ENCODE measurements at regions not wholly inside any gene's neighbourhood (a gene's known extent, or its start where the extent isn't known, plus 50 kb on each side); places are given as distances from the start of the nearest gene placed in this dataset.

GRCh38 chr1:222924136-222924706 lies 109.4 kb downstream of the DISP1 start:
- no peaks in the 10 kb centered on the region for H3K9me3 ChIP-seq (ENCODE audit: low read depth)
- no peak overlapping the region for H2AFZ ChIP-seq (replicated peaks)
- no peak overlapping the region for H3K9ac ChIP-seq
- H3F3A ChIP-seq (ENCODE audit: low read depth), result peaks cover 5% of the 10 kb centered on the region
- DNase-seq (ENCODE audit: low spot score), result no peak
- Mint-ChIP-seq H3K4me1 (peaks cover 31% of the 10 kb centered on the region), H3K4me3 (no peak overlapping the region), H3K27me3 (ENCODE audit: insufficient read depth, low read depth) (no peaks in the 10 kb centered on the region), H3K36me3 (no peaks in the 10 kb centered on the region), H3K27ac (no peak overlapping the region), H3K9me3 (no peaks in the 10 kb centered on the region)
- no peaks in the 10 kb centered on the region for H3K27me3 ChIP-seq
- H4K20me1 ChIP-seq (ENCODE audit: low read depth), result no peaks in the 10 kb centered on the region
- H3K4me3 ChIP-seq, result no peak overlapping the region
- H3K79me2 ChIP-seq (ENCODE audit: low read depth), result no peaks in the 10 kb centered on the region
- H3K27ac ChIP-seq, result no peak overlapping the region
- H3K4me1 ChIP-seq, result peaks cover 33% of the 10 kb centered on the region
- TF ChIP-seq EZH2phosphoT487 (IDR thresholded peaks at IDR 0.05) (no peak), CTCF (IDR thresholded peaks at IDR 0.05) (no peak), EZH2 (IDR thresholded peaks at IDR 0.05) (no peak)
- H3K4me2 ChIP-seq, result no peak overlapping the region
- no peaks in the 10 kb centered on the region for H3K36me3 ChIP-seq

GRCh38 chr1:222926566-222926965 lies 111.7 kb downstream of the DISP1 start:
- H3K36me3 ChIP-seq, result no peaks in the 10 kb centered on the region
- H3K79me2 ChIP-seq (ENCODE audit: low read depth), result no peaks in the 10 kb centered on the region
- TF ChIP-seq EZH2 (IDR thresholded peaks at IDR 0.05) (no peak), CTCF (IDR thresholded peaks at IDR 0.05) (no peak), EZH2phosphoT487 (IDR thresholded peaks at IDR 0.05) (no peak)
- no peak overlapping the region for H2AFZ ChIP-seq (replicated peaks)
- H3K4me3 Mint-ChIP-seq, result no peak overlapping the region
- no peak overlapping the region for H3K4me3 ChIP-seq
- no peaks in the 10 kb centered on the region for H3K27me3 ChIP-seq
- H3K27me3 Mint-ChIP-seq (ENCODE audit: insufficient read depth, low read depth), result no peaks in the 10 kb centered on the region
- H3K4me2 ChIP-seq, result no peak overlapping the region
- H3K36me3 Mint-ChIP-seq, result no peaks in the 10 kb centered on the region
- no peaks in the 10 kb centered on the region for H3K9me3 Mint-ChIP-seq
- peaks cover 50% of the 10 kb centered on the region for H3K4me1 Mint-ChIP-seq
- no peaks in the 10 kb centered on the region for H4K20me1 ChIP-seq (ENCODE audit: low read depth)
- H3K27ac Mint-ChIP-seq, result peak overlapping the region; percentile 70
- no peak for DNase-seq (ENCODE audit: low spot score)
- H3K9ac ChIP-seq, result no peak overlapping the region
- H3K27ac ChIP-seq, result peak overlapping the region; percentile 45
- peaks cover 5% of the 10 kb centered on the region for H3F3A ChIP-seq (ENCODE audit: low read depth)
- no peaks in the 10 kb centered on the region for H3K9me3 ChIP-seq (ENCODE audit: low read depth)
- peaks cover 32% of the 10 kb centered on the region for H3K4me1 ChIP-seq

GRCh38 chr1:222927031-222927430 lies 112.2 kb downstream of the DISP1 start:
- no peaks in the 10 kb centered on the region for H3K27me3 ChIP-seq
- H3K4me2 ChIP-seq, result no peak overlapping the region
- Mint-ChIP-seq H3K27ac (no peak overlapping the region), H3K4me3 (no peak overlapping the region), H3K4me1 (peaks cover 54% of the 10 kb centered on the region), H3K36me3 (no peaks in the 10 kb centered on the region), H3K9me3 (no peaks in the 10 kb centered on the region), H3K27me3 (ENCODE audit: insufficient read depth, low read depth) (no peaks in the 10 kb centered on the region)
- no peak overlapping the region for H3K27ac ChIP-seq
- no peak overlapping the region for H2AFZ ChIP-seq (replicated peaks)
- H4K20me1 ChIP-seq (ENCODE audit: low read depth), result no peaks in the 10 kb centered on the region
- H3F3A ChIP-seq (ENCODE audit: low read depth), result peaks cover 5% of the 10 kb centered on the region
- TF ChIP-seq EZH2phosphoT487 (IDR thresholded peaks at IDR 0.05), result no peak
- TF ChIP-seq CTCF (IDR thresholded peaks at IDR 0.05), result no peak
- no peak for TF ChIP-seq EZH2 (IDR thresholded peaks at IDR 0.05)
- H3K9me3 ChIP-seq (ENCODE audit: low read depth), result no peaks in the 10 kb centered on the region
- no peak overlapping the region for H3K4me3 ChIP-seq
- peaks cover 27% of the 10 kb centered on the region for H3K4me1 ChIP-seq
- H3K79me2 ChIP-seq (ENCODE audit: low read depth), result no peaks in the 10 kb centered on the region
- H3K36me3 ChIP-seq, result no peaks in the 10 kb centered on the region
- DNase-seq (ENCODE audit: low spot score), result no peak
- H3K9ac ChIP-seq, result no peak overlapping the region

Measured in neural progenitor cell (in vitro differentiated cells).